AG04449 (cell line): ENCODE measurements at regions not wholly inside any gene's neighbourhood (a gene's known extent, or its start where the extent isn't known, plus 50 kb on each side); places are given as distances from the start of the nearest gene placed in this dataset.

ENCODE experiments used
- CTCF ChIA-PET: fragments of 350-600 bp; formaldehyde crosslinking; extraction: SDS; loops from one replicate; lab custom pipeline; 2021; ENCODE audit warnings: antibody characterized with exemption; lab: Yijun Ruan, JAX
- POLR2A ChIA-PET: fragments of 400-600, 350-600 bp; formaldehyde crosslinking; extraction: SDS; loops from one replicate; lab custom pipeline; 2020; ENCODE audit warnings: antibody characterized with exemption, inconsistent platforms; lab: Yijun Ruan, JAX
- DNase-seq: peaks from one replicate; pipeline ENCODE4 v3.0.0-alpha.2; 2010; ENCODE audit warnings: low read depth, low spot score
- H3K4me3 ChIP-seq: 2 replicates; pipeline ENCODE4 v1.5.1; 2011; ENCODE audit warnings: low read depth, mild to moderate bottlenecking, control low read depth, low read length
- TF ChIP-seq, protein P1 (sequence below): IDR thresholded peaks from one replicate; pipeline ENCODE4 v1.5.1; 2011; ENCODE audit warnings: mild to moderate bottlenecking, moderate library complexity, low read length, control low read depth, inconsistent platforms; ENCODE audit not compliant: insufficient read depth; ENCODE audit errors: missing control alignments

DNA sequence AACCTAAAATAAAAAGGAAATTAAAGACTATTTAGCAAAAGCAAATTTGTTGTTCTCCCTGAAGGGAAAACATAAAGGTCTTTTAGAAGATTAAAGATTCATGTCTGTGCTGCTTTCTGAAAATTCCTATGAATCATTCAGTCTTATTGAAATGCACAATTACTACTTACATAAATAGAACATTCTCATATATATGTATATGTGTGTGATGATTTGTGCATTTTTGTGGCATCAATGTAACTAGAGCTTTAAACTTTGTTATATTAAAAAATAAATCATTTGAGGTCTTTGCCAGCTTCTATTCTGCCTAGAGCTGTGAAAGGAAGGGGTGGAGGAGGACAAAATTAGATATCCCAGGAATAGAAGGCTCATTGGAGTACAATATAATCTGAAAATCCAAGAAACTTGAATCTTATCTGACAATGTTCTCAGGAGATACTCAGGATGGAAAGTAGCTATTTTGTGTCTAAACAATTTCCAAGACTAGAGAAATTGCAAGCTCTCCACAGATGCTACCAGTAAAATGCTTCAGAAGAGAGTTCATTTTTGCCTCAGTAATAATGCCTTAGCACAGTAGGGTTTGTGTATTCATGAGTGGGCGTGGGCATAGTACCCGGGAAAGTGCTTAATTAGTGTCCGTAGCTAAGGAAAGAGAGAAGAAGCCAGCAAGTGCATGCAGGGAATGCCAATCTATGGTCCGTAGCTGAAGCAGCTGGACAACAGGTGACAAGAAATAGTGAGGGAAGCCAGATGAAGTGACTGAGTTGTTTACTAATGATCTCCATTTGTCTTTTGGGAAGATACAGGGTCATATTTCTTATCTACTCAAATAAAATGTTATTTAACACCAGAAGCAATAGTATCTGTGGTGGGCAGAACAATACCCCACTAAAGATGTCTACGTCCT is 395.5 kb upstream of the NBEA start:
- ChIA-PET POLR2A (no interaction called here), CTCF (no interaction called here)
- TF ChIP-seq, protein P1, sequence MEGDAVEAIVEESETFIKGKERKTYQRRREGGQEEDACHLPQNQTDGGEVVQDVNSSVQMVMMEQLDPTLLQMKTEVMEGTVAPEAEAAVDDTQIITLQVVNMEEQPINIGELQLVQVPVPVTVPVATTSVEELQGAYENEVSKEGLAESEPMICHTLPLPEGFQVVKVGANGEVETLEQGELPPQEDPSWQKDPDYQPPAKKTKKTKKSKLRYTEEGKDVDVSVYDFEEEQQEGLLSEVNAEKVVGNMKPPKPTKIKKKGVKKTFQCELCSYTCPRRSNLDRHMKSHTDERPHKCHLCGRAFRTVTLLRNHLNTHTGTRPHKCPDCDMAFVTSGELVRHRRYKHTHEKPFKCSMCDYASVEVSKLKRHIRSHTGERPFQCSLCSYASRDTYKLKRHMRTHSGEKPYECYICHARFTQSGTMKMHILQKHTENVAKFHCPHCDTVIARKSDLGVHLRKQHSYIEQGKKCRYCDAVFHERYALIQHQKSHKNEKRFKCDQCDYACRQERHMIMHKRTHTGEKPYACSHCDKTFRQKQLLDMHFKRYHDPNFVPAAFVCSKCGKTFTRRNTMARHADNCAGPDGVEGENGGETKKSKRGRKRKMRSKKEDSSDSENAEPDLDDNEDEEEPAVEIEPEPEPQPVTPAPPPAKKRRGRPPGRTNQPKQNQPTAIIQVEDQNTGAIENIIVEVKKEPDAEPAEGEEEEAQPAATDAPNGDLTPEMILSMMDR, result no peak
- no peak for DNase-seq
- no peak overlapping the region for H3K4me3 ChIP-seq

DNA sequence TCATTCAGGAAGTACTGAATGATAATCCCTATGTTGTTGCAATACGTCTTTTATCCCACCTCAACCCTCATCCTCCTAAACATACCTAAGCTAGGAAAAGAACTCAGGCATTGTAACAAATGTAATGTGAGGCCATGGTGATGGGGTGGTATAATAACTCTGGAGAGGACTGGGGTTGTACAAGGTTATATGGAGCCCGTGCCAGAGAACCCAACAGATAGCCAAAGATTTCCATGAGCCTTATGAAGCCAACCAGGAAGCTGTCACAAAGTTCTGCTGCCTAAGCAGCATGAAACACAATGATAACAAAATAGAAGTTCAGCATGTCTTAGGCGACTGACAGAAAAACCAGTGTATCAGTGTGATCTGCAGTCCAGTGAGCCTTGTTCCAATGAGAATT is 394.1 kb upstream of the NBEA start:
- ChIA-PET CTCF (no interaction called here), POLR2A (no interaction called here)
- TF ChIP-seq, protein P1, result no peak
- no peak overlapping the region for H3K4me3 ChIP-seq
- no peak for DNase-seq

DNA sequence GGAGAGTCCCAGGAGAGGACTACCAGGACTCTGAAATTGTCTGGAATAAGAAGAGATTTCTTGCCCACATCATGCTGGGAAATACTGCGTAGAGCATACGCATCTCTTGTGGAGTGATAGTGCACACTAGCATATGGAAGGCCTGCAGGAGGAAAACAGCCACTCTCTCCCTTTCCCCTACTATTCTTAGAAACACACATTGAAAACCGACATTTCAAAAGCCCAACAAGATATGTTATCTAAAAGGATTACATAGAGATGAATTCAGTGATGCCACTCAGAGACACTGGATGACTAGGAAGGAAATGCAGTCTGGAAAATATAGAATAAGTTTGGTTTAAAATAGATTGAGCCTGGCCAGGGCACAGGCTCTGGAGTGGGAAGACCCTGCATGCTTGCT is 388.7 kb upstream of the NBEA start:
- POLR2A ChIA-PET, result no interaction called here
- CTCF ChIA-PET, result no interaction called here
- TF ChIP-seq, protein P1, result no peak

DNA sequence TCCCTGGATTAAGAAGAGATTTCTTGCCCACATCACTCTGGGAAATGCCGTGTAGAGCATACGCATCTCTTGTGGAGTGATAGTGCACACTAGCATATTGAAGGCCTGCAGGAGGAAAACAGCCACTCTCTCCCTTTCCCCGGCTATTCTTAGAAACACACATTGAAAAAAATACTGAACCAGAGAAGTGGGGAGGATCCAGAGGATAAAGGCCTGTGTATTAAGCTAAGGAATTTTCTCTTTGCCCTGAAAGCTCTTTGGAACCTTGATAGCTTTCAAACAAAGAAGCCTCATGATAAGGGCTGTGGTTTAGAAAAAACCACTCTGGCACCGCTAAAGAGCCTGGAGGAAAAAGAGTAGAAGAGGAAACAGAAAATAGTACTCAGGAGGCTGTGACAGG is 386.1 kb upstream of the NBEA start:
- no peak overlapping the region for H3K4me3 ChIP-seq
- CTCF ChIA-PET, result no interaction called here
- POLR2A ChIA-PET, result no interaction called here

More for the DNA sequence above, 388.7 kb upstream of the NBEA start:
- H3K4me3 ChIP-seq, result no peak overlapping the region
- no peak for DNase-seq

DNA sequence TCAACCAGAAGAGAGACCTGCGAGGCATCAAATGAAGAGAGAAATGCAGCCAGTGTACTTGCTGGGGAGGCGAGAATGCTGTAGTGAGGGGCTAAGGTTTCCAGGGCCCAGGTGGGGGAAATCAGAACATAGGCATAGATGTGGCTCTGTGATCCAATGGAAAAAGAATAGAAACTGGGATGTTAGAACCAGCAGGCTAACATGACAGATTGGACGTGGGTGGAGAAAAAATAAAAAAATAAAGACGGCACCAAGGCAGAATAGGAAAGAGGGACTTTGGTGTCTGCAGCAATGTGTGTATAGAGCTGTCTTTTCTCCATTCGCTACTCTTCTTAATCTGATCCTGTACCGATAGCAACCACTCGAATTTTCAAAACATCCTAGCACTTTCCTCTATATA is 381.0 kb upstream of the NBEA start:
- H3K4me3 ChIP-seq, result no peak overlapping the region
- ChIA-PET CTCF (no interaction called here), POLR2A (no interaction called here)
- TF ChIP-seq, protein P1, result no peak
- no peak for DNase-seq

More for the DNA sequence above, 386.1 kb upstream of the NBEA start:
- TF ChIP-seq, protein P1, result no peak
- DNase-seq, result no peak

DNA sequence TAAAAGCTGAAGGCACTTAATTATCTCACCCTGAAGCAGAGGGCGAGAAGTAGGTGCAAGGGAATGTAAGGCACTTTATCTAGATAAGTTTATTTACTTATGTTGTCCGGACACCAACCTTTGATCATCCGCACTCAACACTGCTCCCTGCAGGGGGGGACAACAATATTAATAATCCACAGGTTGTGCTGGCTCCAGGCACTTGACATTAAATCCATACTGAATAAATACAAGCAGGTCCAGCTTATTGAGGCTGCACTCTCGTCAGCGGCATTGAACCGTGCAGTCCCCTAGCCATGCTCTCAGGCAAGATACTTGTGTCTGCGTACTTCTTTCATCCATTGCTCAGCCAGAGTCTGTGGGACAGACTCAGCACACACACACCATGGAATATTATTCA is 374.5 kb upstream of the NBEA start:
- POLR2A ChIA-PET, result no interaction called here
- no peak for DNase-seq

More for the DNA sequence above, 374.5 kb upstream of the NBEA start:
- CTCF ChIA-PET, result no interaction called here
- no peak overlapping the region for H3K4me3 ChIP-seq
- TF ChIP-seq, protein P1, result no peak
